ENCODE measurements at regions not wholly inside any gene's neighbourhood (a gene's known extent, or its start where the extent isn't known, plus 50 kb on each side); places are given as distances from the start of the nearest gene placed in this dataset.

DNA sequence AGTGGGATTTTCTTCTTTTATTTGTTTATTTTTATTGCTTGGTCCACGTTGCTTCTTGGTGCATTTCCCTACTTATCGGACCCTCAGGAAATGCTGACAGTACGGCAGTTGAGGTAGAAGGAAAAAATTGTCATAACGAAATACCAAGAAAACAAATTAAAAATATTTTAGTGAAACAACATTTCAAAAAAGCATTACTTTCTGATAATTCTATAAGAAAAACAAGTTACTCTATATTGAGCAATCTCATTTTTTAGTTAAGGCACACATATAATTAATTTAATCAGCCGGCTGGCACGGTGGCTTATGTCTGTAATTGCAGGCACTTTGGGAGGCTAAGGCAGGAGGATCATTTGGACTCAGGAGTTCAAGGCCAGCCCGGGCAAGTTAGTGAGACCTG is 102.1 kb downstream of the SH3YL1 start:
- POLR2A ChIA-PET = no interaction called here
- no peaks in the 10 kb centered on the region for H3K36me3 Mint-ChIP-seq (ENCODE audit: low read depth)
- ATAC-seq (ENCODE audit: poor library complexity) = no peak

DNA sequence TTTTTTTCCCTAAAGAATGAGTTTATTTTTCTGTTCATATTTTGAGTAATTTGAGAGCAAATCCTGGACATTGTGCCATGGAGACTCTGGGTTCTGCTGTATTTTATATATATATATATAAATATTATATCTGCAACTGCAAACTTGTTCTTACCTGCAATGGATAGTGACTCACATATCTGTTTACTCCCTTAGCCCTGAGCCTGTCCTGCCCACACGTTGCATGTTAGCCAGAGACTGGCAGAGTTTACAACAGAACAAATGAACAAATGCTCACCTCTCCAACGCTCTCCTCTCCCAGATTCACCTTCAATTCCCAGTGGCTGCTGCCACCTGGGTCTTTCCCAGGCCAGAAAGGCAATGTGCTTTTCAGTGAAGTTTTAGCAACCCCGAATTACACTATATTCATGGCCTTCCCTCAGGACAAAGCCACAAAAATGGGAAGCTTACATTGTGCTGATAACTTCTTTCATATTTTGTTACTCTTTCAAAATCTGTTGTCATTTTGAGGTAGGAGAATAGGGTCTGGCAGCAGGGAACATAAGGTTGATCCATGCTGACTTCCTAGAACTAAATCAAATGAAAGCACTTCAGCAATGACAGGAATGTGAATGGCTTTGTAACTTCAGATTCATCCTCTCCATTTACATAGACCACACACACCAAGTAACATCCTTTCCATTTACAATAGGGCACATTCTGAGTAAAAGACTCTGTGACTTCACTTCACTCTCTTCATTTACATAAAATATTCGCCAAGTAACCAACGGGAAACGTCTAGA is 105.4 kb upstream of the FAM110C start:
- Mint-ChIP-seq H3K36me3 (ENCODE audit: low read depth) (no peaks in the 10 kb centered on the region), H3K4me1 (ENCODE audit: low read depth) (no peaks in the 10 kb centered on the region), H3K4me3 (no peak overlapping the region), H3K9me3 (no peaks in the 10 kb centered on the region), H3K27ac (no peak overlapping the region), H3K27me3 (peaks cover 39% of the 10 kb centered on the region)
- intact Hi-C loops (cut with DNase I, micrococcal nuclease) = no loop called here
- H3K4me3 ChIP-seq (ENCODE audit: low read length) = no peak overlapping the region
- no peak overlapping the region for H3K27ac ChIP-seq (ENCODE audit: low read depth in 1 of 2, low read length in 2 of 2)
- TF ChIP-seq, protein P1, sequence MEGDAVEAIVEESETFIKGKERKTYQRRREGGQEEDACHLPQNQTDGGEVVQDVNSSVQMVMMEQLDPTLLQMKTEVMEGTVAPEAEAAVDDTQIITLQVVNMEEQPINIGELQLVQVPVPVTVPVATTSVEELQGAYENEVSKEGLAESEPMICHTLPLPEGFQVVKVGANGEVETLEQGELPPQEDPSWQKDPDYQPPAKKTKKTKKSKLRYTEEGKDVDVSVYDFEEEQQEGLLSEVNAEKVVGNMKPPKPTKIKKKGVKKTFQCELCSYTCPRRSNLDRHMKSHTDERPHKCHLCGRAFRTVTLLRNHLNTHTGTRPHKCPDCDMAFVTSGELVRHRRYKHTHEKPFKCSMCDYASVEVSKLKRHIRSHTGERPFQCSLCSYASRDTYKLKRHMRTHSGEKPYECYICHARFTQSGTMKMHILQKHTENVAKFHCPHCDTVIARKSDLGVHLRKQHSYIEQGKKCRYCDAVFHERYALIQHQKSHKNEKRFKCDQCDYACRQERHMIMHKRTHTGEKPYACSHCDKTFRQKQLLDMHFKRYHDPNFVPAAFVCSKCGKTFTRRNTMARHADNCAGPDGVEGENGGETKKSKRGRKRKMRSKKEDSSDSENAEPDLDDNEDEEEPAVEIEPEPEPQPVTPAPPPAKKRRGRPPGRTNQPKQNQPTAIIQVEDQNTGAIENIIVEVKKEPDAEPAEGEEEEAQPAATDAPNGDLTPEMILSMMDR (IDR thresholded peaks at IDR 0.05) = no peak
- ChIA-PET CTCF (no interaction called here), POLR2A (no interaction called here)
- ATAC-seq (ENCODE audit: poor library complexity) = no peak
- H3K27me3 ChIP-seq (ENCODE audit: control insufficient read depth in 1 of 2, insufficient read depth in 2 of 2, low read length in 2 of 2) = peaks cover 0 to 9% of the 10 kb centered on the region in 2 experiments
- H3K9me3 ChIP-seq (ENCODE audit: control insufficient read depth in 1 of 2, insufficient read depth in 1 of 2, low read length in 2 of 2) = no peaks in the 10 kb centered on the region
- no peaks in the 10 kb centered on the region for H3K4me1 ChIP-seq (ENCODE audit: insufficient read depth, low read length)
- no peaks in the 10 kb centered on the region for H3K36me3 ChIP-seq (ENCODE audit: insufficient read depth, low read length)
- no peak for DNase-seq

More for the DNA sequence above, 102.1 kb downstream of the SH3YL1 start:
- peaks cover 0 to 4% of the 10 kb centered on the region in 2 experiments for H3K27me3 ChIP-seq (ENCODE audit: control insufficient read depth in 1 of 2, insufficient read depth in 2 of 2, low read length in 2 of 2)
- CTCF ChIA-PET = no interaction called here
- H3K36me3 ChIP-seq (ENCODE audit: insufficient read depth, low read length) = no peaks in the 10 kb centered on the region
- intact Hi-C loops (cut with DNase I, micrococcal nuclease) = no loop called here
- H3K9me3 ChIP-seq (ENCODE audit: control insufficient read depth in 1 of 2, insufficient read depth in 1 of 2, low read length in 2 of 2) = no peaks in the 10 kb centered on the region
- no peak for DNase-seq
- Mint-ChIP-seq H3K4me3 (no peak overlapping the region), H3K27ac (no peak overlapping the region), H3K4me1 (ENCODE audit: low read depth) (peaks cover 24% of the 10 kb centered on the region), H3K27me3 (peaks cover 20% of the 10 kb centered on the region), H3K9me3 (no peaks in the 10 kb centered on the region)
- no peak overlapping the region for H3K27ac ChIP-seq (ENCODE audit: low read depth in 1 of 2, low read length in 2 of 2)
- peaks cover 9% of the 10 kb centered on the region for H3K4me1 ChIP-seq (ENCODE audit: insufficient read depth, low read length)
- TF ChIP-seq, protein P1 (IDR thresholded peaks at IDR 0.05) = no peak
- no peak overlapping the region for H3K4me3 ChIP-seq (ENCODE audit: low read length)

DNA sequence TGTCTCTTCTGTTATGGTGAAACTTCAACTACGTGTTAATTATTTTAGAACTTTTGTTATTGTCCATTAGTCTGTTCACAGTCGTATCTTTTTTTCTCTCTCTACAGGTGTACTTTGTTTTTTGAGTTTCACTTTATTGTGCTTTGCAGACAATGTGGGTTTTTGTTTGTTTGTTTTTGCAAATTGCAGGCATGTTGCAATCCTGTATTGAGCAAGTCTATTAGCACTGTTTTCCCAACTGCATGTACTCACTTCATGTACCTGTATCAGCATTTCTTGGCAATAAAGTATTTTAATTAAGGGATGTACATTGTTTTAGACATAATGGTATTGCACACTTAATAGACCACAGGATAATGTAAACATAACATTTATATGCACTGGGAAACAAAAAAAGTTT is 99.1 kb upstream of the FAM110C start:
- Histone ChIP-seq H3K4me3 (ENCODE audit: low read length) (no peak overlapping the region), H3K9me3 (ENCODE audit: control insufficient read depth in 1 of 2, insufficient read depth in 1 of 2, low read length in 2 of 2) (no peaks in the 10 kb centered on the region), H3K36me3 (ENCODE audit: insufficient read depth, low read length) (no peaks in the 10 kb centered on the region), H3K27ac (ENCODE audit: low read depth in 1 of 2, low read length in 2 of 2) (no peak overlapping the region), H3K4me1 (ENCODE audit: insufficient read depth, low read length) (no peaks in the 10 kb centered on the region), H3K27me3 (ENCODE audit: control insufficient read depth in 1 of 2, insufficient read depth in 2 of 2, low read length in 2 of 2) (peaks cover 0 to 4% of the 10 kb centered on the region in 2 experiments)
- ChIA-PET POLR2A (no interaction called here), CTCF (no interaction called here)
- H3K36me3 Mint-ChIP-seq (ENCODE audit: low read depth) = no peaks in the 10 kb centered on the region
- H3K4me1 Mint-ChIP-seq (ENCODE audit: low read depth) = no peaks in the 10 kb centered on the region
- TF ChIP-seq, protein P1 (IDR thresholded peaks at IDR 0.05) = no peak
- no peak for DNase-seq
- no peak for ATAC-seq (ENCODE audit: poor library complexity)
- H3K27me3 Mint-ChIP-seq = peaks cover 27% of the 10 kb centered on the region
- intact Hi-C loops (cut with DNase I, micrococcal nuclease) = no loop called here
- no peaks in the 10 kb centered on the region for H3K9me3 Mint-ChIP-seq
- no peak overlapping the region for H3K4me3 Mint-ChIP-seq
- H3K27ac Mint-ChIP-seq = no peak overlapping the region

Data from CD4-positive, alpha-beta T cell (primary cell).